Esophagus squamous epithelium (tissue), 4 donors: ENCODE measurements at regions not wholly inside any gene's neighbourhood (a gene's known extent, or its start where the extent isn't known, plus 50 kb on each side); places are given as distances from the start of the nearest gene placed in this dataset.

Source experiments
- POLR2A ChIP-seq, 4 donors: fragments of 450-650 bp; IDR thresholded peaks; one replicate each; pipeline ENCODE4 v1.6.1; 2017; ENCODE audit warnings: antibody characterized with exemption in 4 of 4, mild to moderate bottlenecking in 4 of 4, moderate library complexity in 3 of 4
- TF ChIP-seq, protein P1 (sequence below), 6 experiments: fragments of 450-650 bp in 4 of 6; fragments of 200-600 bp in 2 of 6; sonication (generic) in 2 of 6; IDR thresholded peaks; one replicate each; pipeline ENCODE4 v1.5.1; 2016 to 2019; ENCODE audit warnings: antibody characterized with exemption in 6 of 6, mild to moderate bottlenecking in 4 of 6, moderate library complexity in 4 of 6

GRCh38 chr11:69563946-69564775 is 76.8 kb upstream of the CCND1 start:
- TF ChIP-seq, protein P1, sequence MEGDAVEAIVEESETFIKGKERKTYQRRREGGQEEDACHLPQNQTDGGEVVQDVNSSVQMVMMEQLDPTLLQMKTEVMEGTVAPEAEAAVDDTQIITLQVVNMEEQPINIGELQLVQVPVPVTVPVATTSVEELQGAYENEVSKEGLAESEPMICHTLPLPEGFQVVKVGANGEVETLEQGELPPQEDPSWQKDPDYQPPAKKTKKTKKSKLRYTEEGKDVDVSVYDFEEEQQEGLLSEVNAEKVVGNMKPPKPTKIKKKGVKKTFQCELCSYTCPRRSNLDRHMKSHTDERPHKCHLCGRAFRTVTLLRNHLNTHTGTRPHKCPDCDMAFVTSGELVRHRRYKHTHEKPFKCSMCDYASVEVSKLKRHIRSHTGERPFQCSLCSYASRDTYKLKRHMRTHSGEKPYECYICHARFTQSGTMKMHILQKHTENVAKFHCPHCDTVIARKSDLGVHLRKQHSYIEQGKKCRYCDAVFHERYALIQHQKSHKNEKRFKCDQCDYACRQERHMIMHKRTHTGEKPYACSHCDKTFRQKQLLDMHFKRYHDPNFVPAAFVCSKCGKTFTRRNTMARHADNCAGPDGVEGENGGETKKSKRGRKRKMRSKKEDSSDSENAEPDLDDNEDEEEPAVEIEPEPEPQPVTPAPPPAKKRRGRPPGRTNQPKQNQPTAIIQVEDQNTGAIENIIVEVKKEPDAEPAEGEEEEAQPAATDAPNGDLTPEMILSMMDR (IDR thresholded peaks at IDR 0.05): no peak
- TF ChIP-seq POLR2A (IDR thresholded peaks at IDR 0.05): no peak
